HCT116 (cell line): ENCODE measurements at regions not wholly inside any gene's neighbourhood (a gene's known extent, or its start where the extent isn't known, plus 50 kb on each side); places are given as distances from the start of the nearest gene placed in this dataset.

ENCODE experiments used
- ATAC-seq: fragments of 200-7000 bp; cut with Tn5 transposase; 2 replicates; pipeline ENCODE4 v1.9.1; 2020; ENCODE audit warnings: mild to moderate bottlenecking, moderate library complexity
- BruUV-seq: library from RNA; stranded (reverse); fragments of 400-500 nt; replicated peaks from 2 replicates; lab custom pipeline; 2021; lab: Mats Ljungman, UMichigan
- CTCF ChIA-PET: fragments of 300-600 bp; sonication (Branson Sonifier 250); formaldehyde crosslinking; loops from one replicate; lab custom pipeline; 2021; ENCODE audit warnings: antibody characterized with exemption; lab: Charles Lee
- POLR2A ChIA-PET: fragments of 300-600, 350-600 bp; sonication (Branson Sonifier 250); formaldehyde crosslinking; loops from one replicate; lab custom pipeline; 2021; ENCODE audit warnings: antibody characterized with exemption; lab: Charles Lee
- RAD21 ChIA-PET, 2 experiments: fragments of 300-600 bp; sonication (Branson Sonifier 250); formaldehyde crosslinking; loops; one replicate each; lab custom pipeline; 2023; ENCODE audit warnings: low total read pairs in 2 of 2; ENCODE audit not compliant: uncharacterized antibody in 2 of 2, unreplicated experiment in 2 of 2, low non-redundant PET in 1 of 2; lab: Charles Lee
- DNase-seq: peaks from one replicate; pipeline ENCODE4 v3.0.0-alpha.2; 2010; ENCODE audit warnings: low read depth, low spot score
- H2AFZ ChIP-seq: fragments of 200-600 bp; shearing (Covaris generic), sonication (generic); 2 replicates; pipeline ENCODE4 v1.6.1; 2017; ENCODE audit warnings: low read depth, mixed run types, mixed read lengths, antibody characterized with exemption, low read length; ENCODE audit not compliant: poor library complexity, severe bottlenecking
- H3K27ac ChIP-seq: 2 replicates; pipeline ENCODE4 v1.5.1; 2012; ENCODE audit warnings: low read depth, low read length
- H3K27me3 ChIP-seq: fragments of 200-600 bp; sonication (generic); 2 replicates; pipeline ENCODE4 v1.6.1; 2016; ENCODE audit warnings: mixed run types, low read length, mixed read lengths; ENCODE audit not compliant: insufficient read depth
- H3K36me3 ChIP-seq, 2 experiments: fragments of 200-500 bp in 1 of 2; fragments of 200-600 bp in 1 of 2; sonication (Bioruptor generic) in 1 of 2; sonication (generic) in 1 of 2; 2 replicates each; pipeline versions ENCODE4 v1.5.1 to v1.6.1; 2014 to 2016; ENCODE audit warnings: low read length in 2 of 2, inconsistent platforms in 1 of 2, mixed read lengths in 1 of 2, mixed run types in 1 of 2; ENCODE audit not compliant: insufficient read depth in 2 of 2, control insufficient read depth in 1 of 2
- H3K4me1 ChIP-seq, 2 experiments: fragments of 200-600 bp in 1 of 2; sonication (generic) in 1 of 2; 2 replicates each; pipeline versions ENCODE4 v1.5.1 to v1.6.1; 2012 to 2017; ENCODE audit warnings: low read length in 2 of 2, inconsistent platforms in 1 of 2, mild to moderate bottlenecking in 1 of 2, mixed read lengths in 1 of 2, mixed run types in 1 of 2, moderate library complexity in 1 of 2; ENCODE audit not compliant: insufficient read depth in 2 of 2, control insufficient read depth in 1 of 2
- H3K4me2 ChIP-seq: fragments of 200-600 bp; sonication (generic); 2 replicates; pipeline ENCODE4 v1.6.1; 2017; ENCODE audit warnings: mixed run types, low read length, mixed read lengths
- H3K4me3 ChIP-seq, 2 experiments: fragments of 200-600 bp in 1 of 2; sonication (generic) in 1 of 2; replicated peaks in 1 of 2; 2 replicates each; pipeline ENCODE4 v1.5.1; 2011 to 2016; ENCODE audit warnings: low read length in 2 of 2, control low read depth in 1 of 2, low read depth in 1 of 2, mild to moderate bottlenecking in 1 of 2, mixed read lengths in 1 of 2, mixed run types in 1 of 2
- H3K79me2 ChIP-seq: fragments of 200-600 bp; sonication (generic); 2 replicates; pipeline ENCODE4 v1.6.1; 2017; ENCODE audit warnings: mild to moderate bottlenecking, mixed run types, low read length, moderate library complexity, mixed read lengths; ENCODE audit not compliant: insufficient read depth
- H3K9ac ChIP-seq: fragments of 200-600 bp; sonication (generic); 2 replicates; pipeline ENCODE4 v1.6.1; 2016; ENCODE audit warnings: low read length, mixed read lengths
- H3K9me2 ChIP-seq: fragments of 200-600 bp; sonication (generic), shearing (Covaris generic); 2 replicates; pipeline ENCODE4 v1.6.1; 2017; ENCODE audit warnings: mixed run types, mild to moderate bottlenecking, moderate library complexity; ENCODE audit not compliant: insufficient read depth
- H3K9me3 ChIP-seq, 2 experiments: fragments of 200-500 bp in 1 of 2; fragments of 200-600 bp in 1 of 2; sonication (Bioruptor generic) in 1 of 2; sonication (generic) in 1 of 2; 2 replicates each; pipeline ENCODE4 v1.6.1; 2014 to 2017; ENCODE audit warnings: low read length in 2 of 2, mixed read lengths in 2 of 2, inconsistent platforms in 1 of 2, low read depth in 1 of 2, mild to moderate bottlenecking in 1 of 2, mixed run types in 1 of 2, moderate library complexity in 1 of 2; ENCODE audit not compliant: control insufficient read depth in 1 of 2, insufficient read depth in 1 of 2
- H4K20me1 ChIP-seq: fragments of 200-600 bp; sonication (generic), shearing (Covaris generic); 2 replicates; pipeline ENCODE4 v1.6.1; 2017; ENCODE audit warnings: mixed run types, mild to moderate bottlenecking, moderate library complexity; ENCODE audit not compliant: insufficient read depth
- CBX3 ChIP-seq: IDR thresholded peaks from 2 replicates; pipeline ENCODE4 v1.6.1; 2012; ENCODE audit warnings: low read depth
- EZH2 ChIP-seq: fragments of 200-600 bp; sonication (generic); IDR thresholded peaks from 2 replicates; pipeline ENCODE4 v1.6.1; 2017; ENCODE audit warnings: antibody characterized with exemption, mixed run types
- FOSL1 ChIP-seq: IDR thresholded peaks from 2 replicates; pipeline ENCODE4 v1.6.1; 2012; ENCODE audit warnings: low read depth
- JUND ChIP-seq: IDR thresholded peaks from 2 replicates; pipeline ENCODE4 v1.6.1; 2012
- POLR2A ChIP-seq: IDR thresholded peaks from 2 replicates; pipeline ENCODE4 v1.7.0; 2011; ENCODE audit warnings: borderline replicate concordance; ENCODE audit not compliant: insufficient read depth, insufficient read length; ENCODE audit errors: extremely low read depth
- RAD21 ChIP-seq: IDR thresholded peaks from 2 replicates; pipeline ENCODE4 v1.6.1; 2012; ENCODE audit warnings: low read depth, mild to moderate bottlenecking
- intact Hi-C: fragments of 100-400 bp; cut with micrococcal nuclease; formaldehyde crosslinking; loops from 2 replicates; pipeline ENCODE4 v1.10.0; 2022
- TF ChIP-seq, protein P1 (sequence below): IDR thresholded peaks from 2 replicates; pipeline ENCODE4 v1.6.1; 2012
- TF ChIP-seq, protein P2 (sequence below), 3 experiments: fragments of 200-600 bp in 1 of 3; sonication (generic) in 1 of 3; IDR thresholded peaks in 2 of 3; conservative IDR thresholded peaks in 1 of 3; 2 replicates each; pipeline ENCODE4 v1.5.1; 2012 to 2017; ENCODE audit warnings: low read depth in 2 of 3, low read length in 2 of 3, antibody characterized with exemption in 1 of 3, borderline replicate concordance in 1 of 3, control low read depth in 1 of 3, mild to moderate bottlenecking in 1 of 3, mixed read lengths in 1 of 3, mixed run types in 1 of 3, moderate library complexity in 1 of 3; ENCODE audit not compliant: insufficient read depth in 1 of 3
- TF ChIP-seq, protein P3 (sequence below): IDR thresholded peaks from 2 replicates; pipeline ENCODE4 v1.6.1; 2011; ENCODE audit warnings: mild to moderate bottlenecking, low read length, moderate library complexity; ENCODE audit not compliant: insufficient replicate concordance; ENCODE audit errors: extremely low read depth

DNA sequence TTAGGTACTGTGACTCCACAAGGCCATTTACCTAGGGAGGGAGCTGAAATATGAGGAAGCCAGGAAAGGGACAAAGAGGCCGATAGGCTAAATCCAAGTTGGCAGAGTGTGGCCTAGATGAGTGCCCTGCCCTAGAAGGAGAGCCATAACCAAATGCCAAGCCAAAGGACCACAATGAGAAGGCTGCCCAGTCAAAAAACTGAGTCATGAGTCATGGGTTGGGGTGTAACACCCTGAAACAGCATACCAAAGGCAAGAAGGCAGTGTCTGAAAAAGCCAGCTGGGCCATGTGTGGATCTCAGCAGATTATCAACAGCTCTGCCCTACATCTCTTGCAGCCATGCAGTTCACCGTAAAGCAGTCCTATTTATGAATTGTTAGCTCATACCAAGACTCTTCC lies 171.7 kb downstream of the PHLDA1 start:
- no peak overlapping the region for H3K9ac ChIP-seq
- peaks cover 49 to 67% of the 10 kb centered on the region in 2 experiments for H3K4me1 ChIP-seq
- H3K4me2 ChIP-seq: peak overlapping the region; percentile 33
- BruUV-seq: no TSS peak
- no peaks in the 10 kb centered on the region for H3K27me3 ChIP-seq
- no peaks in the 10 kb centered on the region for H3K79me2 ChIP-seq
- H3K4me3 ChIP-seq: no peak overlapping the region
- H2AFZ ChIP-seq: no peak overlapping the region
- POLR2A ChIA-PET: interaction anchor here (0.7 kb wide), 2 partner anchors 11 to 120 kb away, joined by 3 to 4 read pairs; no protein-coding TSS in a partner anchor
- peak overlapping the region; percentile 87 for H3K27ac ChIP-seq
- TF ChIP-seq CBX3: no peak
- ATAC-seq (0 out of 2 replicates have a peak, but pooled peaks have one; percentile 8), DNase-seq (no peak)
- H4K20me1 ChIP-seq: no peaks in the 10 kb centered on the region
- H3K36me3 ChIP-seq: no peaks in the 10 kb centered on the region
- CTCF ChIA-PET: no interaction called here
- no peaks in the 10 kb centered on the region for H3K9me3 ChIP-seq
- RAD21 ChIA-PET: no interaction called here
- intact Hi-C loops: loop anchor here (5.0 kb wide), 1 partner anchor 198 kb away; no protein-coding TSS in a partner anchor
- H3K9me2 ChIP-seq: no peaks in the 10 kb centered on the region

DNA sequence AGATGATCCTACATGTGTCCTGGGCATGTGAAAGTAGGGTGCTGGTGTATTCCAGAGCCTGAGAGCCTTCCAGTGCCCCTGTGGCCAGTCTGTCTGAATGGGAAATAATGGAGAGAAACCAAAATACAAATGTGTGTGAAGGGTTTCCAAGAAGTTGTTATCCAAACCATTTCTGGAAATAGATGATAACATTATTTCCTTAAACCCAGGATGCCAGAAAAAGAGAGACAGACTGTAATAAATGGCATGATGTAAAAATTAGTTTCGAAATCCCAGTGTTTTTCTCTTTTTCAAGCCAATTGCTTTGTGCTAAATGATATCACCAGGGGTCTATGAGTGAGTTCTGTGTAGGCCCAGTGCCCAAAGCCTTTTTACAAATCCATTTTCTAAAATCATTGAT lies 175.3 kb downstream of the PHLDA1 start:
- BruUV-seq: no TSS peak

DNA sequence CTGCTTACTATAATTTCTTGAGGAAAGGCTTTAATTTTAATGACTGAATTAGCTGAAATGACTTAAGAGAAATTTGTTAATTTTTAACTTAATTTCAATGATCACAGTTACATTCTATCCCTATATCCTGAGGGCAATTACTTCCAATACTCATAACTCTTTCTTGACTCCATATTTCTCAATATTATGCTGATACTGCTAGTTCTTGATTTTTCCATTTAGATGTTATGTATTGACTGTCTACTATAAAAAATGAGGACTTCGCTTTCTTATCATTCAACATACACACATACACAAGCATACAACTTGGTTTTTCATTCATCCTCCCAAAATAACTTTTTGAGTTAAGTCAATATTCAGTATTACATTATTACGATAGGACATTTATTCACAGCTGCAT lies 176.2 kb downstream of the PHLDA1 start:
- intact Hi-C loops: no loop called here
- no peak overlapping the region for H2AFZ ChIP-seq
- peak overlapping the region; percentile 48; the same call in 1 of the 2 replicates for H3K27ac ChIP-seq

More for the DNA sequence above, 175.3 kb downstream of the PHLDA1 start:
- RAD21 ChIA-PET: no interaction called here
- Histone ChIP-seq H3K4me2 (no peak overlapping the region), H3K27me3 (no peaks in the 10 kb centered on the region), H4K20me1 (no peaks in the 10 kb centered on the region), H2AFZ (no peak overlapping the region), H3K79me2 (no peaks in the 10 kb centered on the region), H3K4me3 (no peak overlapping the region), H3K27ac (no peak overlapping the region), H3K9me2 (no peaks in the 10 kb centered on the region), H3K9ac (no peak overlapping the region), H3K4me1 (peaks cover 49 to 63% of the 10 kb centered on the region in 2 experiments), H3K9me3 (no peaks in the 10 kb centered on the region)
- intact Hi-C loops: no loop called here
- ATAC-seq (no peak), DNase-seq (no peak)
- POLR2A ChIA-PET: no interaction called here
- CTCF ChIA-PET: no interaction called here
- TF ChIP-seq EZH2: no peak
- no peak for TF ChIP-seq POLR2A
- TF ChIP-seq, all 23 proteins: peak for 0
- H3K36me3 ChIP-seq: no peaks in the 10 kb centered on the region

More for the DNA sequence above, 176.2 kb downstream of the PHLDA1 start:
- ChIA-PET CTCF (no interaction called here), POLR2A (interaction anchor here (1.5 kb wide), 1 partner anchor 177 kb away, joined by 3 read pairs; no protein-coding TSS in a partner anchor), RAD21 (no interaction called here)
- H3K79me2 ChIP-seq: no peaks in the 10 kb centered on the region
- H3K27me3 ChIP-seq: no peaks in the 10 kb centered on the region
- no peaks in the 10 kb centered on the region for H4K20me1 ChIP-seq
- H3K4me2 ChIP-seq: no peak overlapping the region
- no peaks in the 10 kb centered on the region for H3K36me3 ChIP-seq
- no peak overlapping the region for H3K9ac ChIP-seq
- H3K4me1 ChIP-seq: peaks cover 53 to 67% of the 10 kb centered on the region in 2 experiments
- no peaks in the 10 kb centered on the region for H3K9me3 ChIP-seq
- no peak overlapping the region for H3K4me3 ChIP-seq
- BruUV-seq: no TSS peak
- no peaks in the 10 kb centered on the region for H3K9me2 ChIP-seq
- TF ChIP-seq, protein P1, sequence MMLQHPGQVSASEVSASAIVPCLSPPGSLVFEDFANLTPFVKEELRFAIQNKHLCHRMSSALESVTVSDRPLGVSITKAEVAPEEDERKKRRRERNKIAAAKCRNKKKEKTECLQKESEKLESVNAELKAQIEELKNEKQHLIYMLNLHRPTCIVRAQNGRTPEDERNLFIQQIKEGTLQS: no peak
- TF ChIP-seq, protein P2, sequence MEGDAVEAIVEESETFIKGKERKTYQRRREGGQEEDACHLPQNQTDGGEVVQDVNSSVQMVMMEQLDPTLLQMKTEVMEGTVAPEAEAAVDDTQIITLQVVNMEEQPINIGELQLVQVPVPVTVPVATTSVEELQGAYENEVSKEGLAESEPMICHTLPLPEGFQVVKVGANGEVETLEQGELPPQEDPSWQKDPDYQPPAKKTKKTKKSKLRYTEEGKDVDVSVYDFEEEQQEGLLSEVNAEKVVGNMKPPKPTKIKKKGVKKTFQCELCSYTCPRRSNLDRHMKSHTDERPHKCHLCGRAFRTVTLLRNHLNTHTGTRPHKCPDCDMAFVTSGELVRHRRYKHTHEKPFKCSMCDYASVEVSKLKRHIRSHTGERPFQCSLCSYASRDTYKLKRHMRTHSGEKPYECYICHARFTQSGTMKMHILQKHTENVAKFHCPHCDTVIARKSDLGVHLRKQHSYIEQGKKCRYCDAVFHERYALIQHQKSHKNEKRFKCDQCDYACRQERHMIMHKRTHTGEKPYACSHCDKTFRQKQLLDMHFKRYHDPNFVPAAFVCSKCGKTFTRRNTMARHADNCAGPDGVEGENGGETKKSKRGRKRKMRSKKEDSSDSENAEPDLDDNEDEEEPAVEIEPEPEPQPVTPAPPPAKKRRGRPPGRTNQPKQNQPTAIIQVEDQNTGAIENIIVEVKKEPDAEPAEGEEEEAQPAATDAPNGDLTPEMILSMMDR (IDR thresholded peaks at IDR 0.05 in 2 of 3, conservative IDR thresholded peaks at IDR 0.05 in 1 of 3; ENCODE audit: borderline replicate concordance in 1 of 3, insufficient read depth in 1 of 3, low read depth in 2 of 3, low read length in 2 of 3): no peak
- TF ChIP-seq RAD21: no peak
- no peak for TF ChIP-seq JUND
- TF ChIP-seq FOSL1: no peak
- TF ChIP-seq, protein P3, sequence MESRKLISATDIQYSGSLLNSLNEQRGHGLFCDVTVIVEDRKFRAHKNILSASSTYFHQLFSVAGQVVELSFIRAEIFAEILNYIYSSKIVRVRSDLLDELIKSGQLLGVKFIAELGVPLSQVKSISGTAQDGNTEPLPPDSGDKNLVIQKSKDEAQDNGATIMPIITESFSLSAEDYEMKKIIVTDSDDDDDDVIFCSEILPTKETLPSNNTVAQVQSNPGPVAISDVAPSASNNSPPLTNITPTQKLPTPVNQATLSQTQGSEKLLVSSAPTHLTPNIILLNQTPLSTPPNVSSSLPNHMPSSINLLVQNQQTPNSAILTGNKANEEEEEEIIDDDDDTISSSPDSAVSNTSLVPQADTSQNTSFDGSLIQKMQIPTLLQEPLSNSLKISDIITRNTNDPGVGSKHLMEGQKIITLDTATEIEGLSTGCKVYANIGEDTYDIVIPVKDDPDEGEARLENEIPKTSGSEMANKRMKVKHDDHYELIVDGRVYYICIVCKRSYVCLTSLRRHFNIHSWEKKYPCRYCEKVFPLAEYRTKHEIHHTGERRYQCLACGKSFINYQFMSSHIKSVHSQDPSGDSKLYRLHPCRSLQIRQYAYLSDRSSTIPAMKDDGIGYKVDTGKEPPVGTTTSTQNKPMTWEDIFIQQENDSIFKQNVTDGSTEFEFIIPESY: no peak
- DNase-seq: no peak
- no peak for ATAC-seq
